ENCODE measurements at regions not wholly inside any gene's neighbourhood (a gene's known extent, or its start where the extent isn't known, plus 50 kb on each side); places are given as distances from the start of the nearest gene placed in this dataset.

DNA sequence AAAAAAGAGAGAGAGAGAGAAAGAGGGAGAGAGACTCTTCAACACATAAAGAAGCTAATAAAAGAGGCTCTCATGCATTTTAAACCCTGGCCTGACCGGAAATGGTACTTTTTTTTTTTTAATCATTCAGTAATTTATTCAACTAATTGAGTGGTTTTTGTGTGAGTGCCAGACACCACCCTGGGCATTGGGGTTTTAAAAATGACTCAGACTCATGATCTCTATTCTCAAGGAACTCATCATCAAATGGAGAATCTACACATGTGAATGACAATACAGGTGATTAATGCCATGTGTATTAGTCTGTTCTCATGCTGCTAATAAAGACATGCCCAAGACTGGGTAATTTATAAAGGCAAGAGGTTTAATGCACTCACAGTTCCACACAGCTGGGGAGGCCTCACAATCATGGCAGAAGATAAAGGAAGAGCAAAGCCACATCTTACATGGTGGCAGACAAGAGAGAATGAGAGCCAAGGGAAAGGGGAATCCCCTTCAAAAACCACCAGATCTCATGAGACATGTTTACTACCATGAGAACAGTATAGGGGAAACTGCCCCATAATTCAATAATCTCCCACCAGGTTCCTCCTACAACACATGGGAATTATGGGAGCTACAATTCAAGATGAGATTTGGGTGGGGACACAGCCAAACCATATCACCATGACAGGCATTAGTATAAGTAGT lies 158.5 kb upstream of the AUTS2 start:
- H3K36me3 ChIP-seq (ENCODE audit: control insufficient read depth, insufficient read depth, low read length), result no peaks in the 10 kb centered on the region
- intact Hi-C loops (cut with micrococcal nuclease), result no loop called here
- no peak for DNase-seq
- H3K4me3 Mint-ChIP-seq, result no peak overlapping the region
- WGBS (ENCODE audit: insufficient coverage), result no CpG with 5 or more reads among the region's 1 CpG
- H3K9me3 Mint-ChIP-seq, result peaks cover 0 to 2% of the 10 kb centered on the region in 2 donors
- peaks cover 1% of the 10 kb centered on the region in 2 donors for H3K4me1 Mint-ChIP-seq
- TF ChIP-seq, protein P1, sequence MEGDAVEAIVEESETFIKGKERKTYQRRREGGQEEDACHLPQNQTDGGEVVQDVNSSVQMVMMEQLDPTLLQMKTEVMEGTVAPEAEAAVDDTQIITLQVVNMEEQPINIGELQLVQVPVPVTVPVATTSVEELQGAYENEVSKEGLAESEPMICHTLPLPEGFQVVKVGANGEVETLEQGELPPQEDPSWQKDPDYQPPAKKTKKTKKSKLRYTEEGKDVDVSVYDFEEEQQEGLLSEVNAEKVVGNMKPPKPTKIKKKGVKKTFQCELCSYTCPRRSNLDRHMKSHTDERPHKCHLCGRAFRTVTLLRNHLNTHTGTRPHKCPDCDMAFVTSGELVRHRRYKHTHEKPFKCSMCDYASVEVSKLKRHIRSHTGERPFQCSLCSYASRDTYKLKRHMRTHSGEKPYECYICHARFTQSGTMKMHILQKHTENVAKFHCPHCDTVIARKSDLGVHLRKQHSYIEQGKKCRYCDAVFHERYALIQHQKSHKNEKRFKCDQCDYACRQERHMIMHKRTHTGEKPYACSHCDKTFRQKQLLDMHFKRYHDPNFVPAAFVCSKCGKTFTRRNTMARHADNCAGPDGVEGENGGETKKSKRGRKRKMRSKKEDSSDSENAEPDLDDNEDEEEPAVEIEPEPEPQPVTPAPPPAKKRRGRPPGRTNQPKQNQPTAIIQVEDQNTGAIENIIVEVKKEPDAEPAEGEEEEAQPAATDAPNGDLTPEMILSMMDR (IDR thresholded peaks at IDR 0.05), result no peak
- no peaks in the 10 kb centered on the region for H3K36me3 Mint-ChIP-seq
- H3K4me1 ChIP-seq (ENCODE audit: control insufficient read depth, insufficient read depth, low read length), result no peaks in the 10 kb centered on the region
- no peaks in the 10 kb centered on the region for H3K27me3 ChIP-seq (ENCODE audit: control insufficient read depth, insufficient read depth, low read length)
- H3K27ac Mint-ChIP-seq, result no peak overlapping the region
- peaks cover 0 to 3% of the 10 kb centered on the region in 2 donors for H3K27me3 Mint-ChIP-seq (ENCODE audit: low read depth in 2 of 2)
- ATAC-seq, result no peak
- no peak overlapping the region for H3K27ac ChIP-seq (ENCODE audit: low read length)
- H3K9me3 ChIP-seq (ENCODE audit: control insufficient read depth, insufficient read depth, low read length), result no peaks in the 10 kb centered on the region
- H3K4me3 ChIP-seq (ENCODE audit: low read length), result no peak overlapping the region

DNA sequence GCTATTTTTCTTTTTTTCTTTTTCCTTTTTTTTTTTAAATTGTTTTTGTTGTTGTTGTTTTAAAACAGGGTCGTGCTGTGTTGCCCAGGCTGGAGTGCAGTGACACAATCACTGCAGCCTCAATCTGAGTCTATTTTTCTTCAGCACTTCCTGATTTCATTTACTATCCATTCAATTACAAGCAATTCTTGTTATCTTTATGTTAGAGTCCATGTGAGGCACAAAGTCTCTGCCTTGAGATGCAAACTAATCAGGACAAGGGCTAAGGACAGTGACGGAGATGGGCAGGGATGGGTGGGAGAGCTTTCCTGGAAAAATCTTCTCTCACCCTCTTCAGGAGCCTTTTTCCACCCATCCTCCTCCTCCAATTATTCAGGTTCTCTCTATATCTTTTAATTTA lies 157.3 kb upstream of the AUTS2 start:
- no peak for ATAC-seq
- peaks cover 0 to 5% of the 10 kb centered on the region in 2 donors for H3K27me3 Mint-ChIP-seq (ENCODE audit: low read depth in 2 of 2)
- Histone ChIP-seq H3K9me3 (ENCODE audit: control insufficient read depth, insufficient read depth, low read length) (no peaks in the 10 kb centered on the region), H3K36me3 (ENCODE audit: control insufficient read depth, insufficient read depth, low read length) (no peaks in the 10 kb centered on the region), H3K27me3 (ENCODE audit: control insufficient read depth, insufficient read depth, low read length) (no peaks in the 10 kb centered on the region), H3K4me1 (ENCODE audit: control insufficient read depth, insufficient read depth, low read length) (no peaks in the 10 kb centered on the region), H3K27ac (ENCODE audit: low read length) (no peak overlapping the region), H3K4me3 (ENCODE audit: low read length) (no peak overlapping the region)
- H3K36me3 Mint-ChIP-seq, result no peaks in the 10 kb centered on the region
- no peak for DNase-seq
- peaks cover 0 to 2% of the 10 kb centered on the region in 2 donors for H3K9me3 Mint-ChIP-seq
- WGBS (ENCODE audit: insufficient coverage), result 90% methylated on average over 2 of the region's 2 CpGs
- TF ChIP-seq, protein P1 (IDR thresholded peaks at IDR 0.05), result no peak
- intact Hi-C loops (cut with micrococcal nuclease), result no loop called here
- no peak overlapping the region for H3K4me3 Mint-ChIP-seq
- H3K27ac Mint-ChIP-seq, result no peak overlapping the region
- no peaks in the 10 kb centered on the region for H3K4me1 Mint-ChIP-seq

DNA sequence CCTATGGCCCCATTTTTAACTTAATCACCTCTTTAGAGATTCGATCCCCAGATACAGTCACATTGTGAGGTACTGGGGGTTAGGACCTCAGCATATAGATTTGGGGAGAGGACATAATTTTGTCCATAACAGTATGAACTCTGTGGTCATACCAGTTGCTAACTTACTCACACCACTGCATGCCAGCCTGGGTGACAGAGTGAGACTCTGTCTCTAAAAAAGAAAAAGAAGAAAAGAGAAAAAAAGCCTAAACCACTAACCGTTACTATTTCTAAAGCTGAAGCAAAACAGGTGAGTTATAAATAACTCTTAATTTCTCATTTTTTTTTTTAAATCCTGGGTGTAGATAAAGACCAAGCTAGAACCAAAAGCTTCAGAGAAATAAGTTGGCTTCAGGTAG lies 155.1 kb upstream of the AUTS2 start:
- intact Hi-C loops (cut with micrococcal nuclease), result no loop called here
- DNase-seq, result no peak

More for the DNA sequence above, 155.1 kb upstream of the AUTS2 start:
- Histone ChIP-seq H3K4me1 (ENCODE audit: control insufficient read depth, insufficient read depth, low read length) (no peaks in the 10 kb centered on the region), H3K36me3 (ENCODE audit: control insufficient read depth, insufficient read depth, low read length) (no peaks in the 10 kb centered on the region), H3K9me3 (ENCODE audit: control insufficient read depth, insufficient read depth, low read length) (no peaks in the 10 kb centered on the region), H3K4me3 (ENCODE audit: low read length) (no peak overlapping the region), H3K27me3 (ENCODE audit: control insufficient read depth, insufficient read depth, low read length) (no peaks in the 10 kb centered on the region), H3K27ac (ENCODE audit: low read length) (no peak overlapping the region)
- Mint-ChIP-seq H3K4me3 (no peak overlapping the region), H3K36me3 (no peaks in the 10 kb centered on the region), H3K9me3 (peaks cover 0 to 2% of the 10 kb centered on the region in 2 donors), H3K27ac (no peak overlapping the region), H3K27me3 (ENCODE audit: low read depth in 2 of 2) (peaks cover 0 to 5% of the 10 kb centered on the region in 2 donors), H3K4me1 (no peaks in the 10 kb centered on the region)
- no peak for ATAC-seq
- no CpG with 5 or more reads among the region's 2 CpGs for WGBS (ENCODE audit: insufficient coverage)
- TF ChIP-seq, protein P1 (IDR thresholded peaks at IDR 0.05), result no peak

Measured in natural killer cell (primary cell).